PC-3 (cell line): ENCODE measurements at regions not wholly inside any gene's neighbourhood (a gene's known extent, or its start where the extent isn't known, plus 50 kb on each side); places are given as distances from the start of the nearest gene placed in this dataset.

Experiments
- ATAC-seq: fragments of 200-7000 bp; cut with Tn5 transposase; 2 replicates; pipeline ENCODE4 v1.9.1; 2020; ENCODE audit warnings: mild to moderate bottlenecking, moderate library complexity
- BruUV-seq: library from RNA; stranded (reverse); fragments of 400-500 nt; replicated peaks from 2 replicates; lab custom pipeline; 2021; lab: Mats Ljungman, UMichigan
- CTCF ChIA-PET: fragments of 300-600 bp; sonication (Branson Sonifier 250); formaldehyde crosslinking; loops from one replicate; lab custom pipeline; 2022; ENCODE audit warnings: antibody characterized with exemption; lab: Charles Lee
- POLR2A ChIA-PET: fragments of 300-600 bp; sonication (Branson Sonifier 250); formaldehyde crosslinking; loops from one replicate; lab custom pipeline; 2022; ENCODE audit warnings: antibody characterized with exemption; ENCODE audit not compliant: unreplicated experiment; lab: Charles Lee
- DNase-seq: peaks from one replicate; pipeline ENCODE4 v3.0.0-alpha.2; 2015
- H2AFZ ChIP-seq: fragments of 300-600 bp; sonication (generic); 2 replicates; pipeline ENCODE4 v1.6.0; 2016; ENCODE audit warnings: antibody characterized with exemption, low read length
- H3F3A ChIP-seq: fragments of 300-600 bp; sonication (generic); one replicate; pipeline ENCODE4 v1.6.0; 2017; ENCODE audit warnings: antibody characterized with exemption, low read length, control low read depth, mild to moderate bottlenecking; ENCODE audit not compliant: unreplicated experiment
- H3K27ac ChIP-seq: fragments of 300-600 bp; sonication (generic); 2 replicates; pipeline ENCODE4 v1.5.1; 2016; ENCODE audit warnings: mild to moderate bottlenecking, low read length
- H3K27me3 ChIP-seq: fragments of 300-600 bp; sonication (generic); 2 replicates; pipeline ENCODE4 v1.6.1; 2016; ENCODE audit warnings: low read length, mixed read lengths
- H3K36me3 ChIP-seq: fragments of 300-600 bp; sonication (generic); 2 replicates; pipeline ENCODE4 v1.6.1; 2016; ENCODE audit warnings: low read depth, mixed run types, low read length, mixed read lengths
- H3K4me1 ChIP-seq: fragments of 300-600 bp; sonication (generic); 2 replicates; pipeline ENCODE4 v1.5.1; 2016; ENCODE audit warnings: low read length; ENCODE audit not compliant: insufficient read depth
- H3K4me2 ChIP-seq: fragments of 300-600 bp; sonication (generic); 2 replicates; pipeline ENCODE4 v1.6.0; 2016; ENCODE audit warnings: low read length
- H3K4me3 ChIP-seq: fragments of 300-600 bp; sonication (generic); 2 replicates; pipeline ENCODE4 v1.5.1; 2016; ENCODE audit warnings: mild to moderate bottlenecking, low read length, mixed read lengths
- H3K79me2 ChIP-seq: fragments of 300-600 bp; sonication (generic); 2 replicates; pipeline ENCODE4 v1.6.1; 2017; ENCODE audit warnings: low read length, mixed read lengths
- H3K9ac ChIP-seq: fragments of 300-600 bp; sonication (generic); 2 replicates; pipeline ENCODE4 v1.6.0; 2016; ENCODE audit warnings: mild to moderate bottlenecking, low read length
- H3K9me2 ChIP-seq: fragments of 300-600 bp; sonication (generic); replicated peaks from 2 replicates; pipeline ENCODE4 v1.6.1; 2016; ENCODE audit warnings: mixed run types, low read length, mixed read lengths
- H3K9me3 ChIP-seq: fragments of 300-600 bp; sonication (generic); 2 replicates; pipeline ENCODE4 v1.6.1; 2016; ENCODE audit warnings: low read length, mixed read lengths
- H4K20me1 ChIP-seq: fragments of 300-600 bp; sonication (generic); 2 replicates; pipeline ENCODE4 v1.6.1; 2016; ENCODE audit warnings: low read length, mixed read lengths
- CTCF ChIP-seq: fragments of 300-600 bp; sonication (generic); conservative IDR thresholded peaks from 2 replicates; pipeline ENCODE4 v1.5.1; 2017; ENCODE audit warnings: antibody characterized with exemption, low read depth, mild to moderate bottlenecking, low read length
- EZH2 ChIP-seq: fragments of 300-600 bp; sonication (generic); IDR thresholded peaks from one replicate; pipeline ENCODE4 v1.6.1; 2017; ENCODE audit warnings: antibody characterized with exemption, mild to moderate bottlenecking, low read length; ENCODE audit not compliant: unreplicated experiment
- EZH2phosphoT487 ChIP-seq: fragments of 300-600 bp; sonication (generic); IDR thresholded peaks from 2 replicates; pipeline ENCODE4 v1.6.1; 2018; ENCODE audit warnings: mild to moderate bottlenecking, antibody characterized with exemption, low read length, borderline replicate concordance
- intact Hi-C: fragments of 100-400 bp; cut with micrococcal nuclease; formaldehyde crosslinking; loops from 2 replicates; pipeline ENCODE4 v1.9.0; 2023

- peak; percentile 68 for ATAC-seq
- peak overlapping the region; percentile 40 for H3K27ac ChIP-seq
- no peaks in the 10 kb centered on the region for H4K20me1 ChIP-seq
- no peaks in the 10 kb centered on the region for H3K9me2 ChIP-seq
- intact Hi-C loops = no loop called here
- BruUV-seq = no TSS peak
- TF ChIP-seq EZH2 (no peak), CTCF (no peak), EZH2phosphoT487 (no peak)
- H3K4me2 ChIP-seq = no peak overlapping the region
- POLR2A ChIA-PET = no interaction called here
- no peaks in the 10 kb centered on the region for H3K9me3 ChIP-seq
- peaks cover 4% of the 10 kb centered on the region for H3F3A ChIP-seq
- no peak overlapping the region for H2AFZ ChIP-seq
- no peaks in the 10 kb centered on the region for H3K36me3 ChIP-seq
- no peak overlapping the region for H3K4me3 ChIP-seq
- H3K27me3 ChIP-seq = no peaks in the 10 kb centered on the region
- DNase-seq = peak; percentile 64
- CTCF ChIA-PET = no interaction called here
- peaks cover 28% of the 10 kb centered on the region for H3K4me1 ChIP-seq
- no peaks in the 10 kb centered on the region for H3K79me2 ChIP-seq
- H3K9ac ChIP-seq = no peak overlapping the region
Measured at GRCh38 chr2:41042343-41042742, 590.5 kb upstream of the SLC8A1 start.

- no peaks in the 10 kb centered on the region for H3K79me2 ChIP-seq
- H3K9ac ChIP-seq = no peak overlapping the region
- no peak for TF ChIP-seq EZH2phosphoT487
- no peak overlapping the region for H3K27ac ChIP-seq
- no peak overlapping the region for H3K4me3 ChIP-seq
- H3K9me2 ChIP-seq = no peaks in the 10 kb centered on the region
- no TSS peak for BruUV-seq
- DNase-seq (no peak), ATAC-seq (no peak)
- H2AFZ ChIP-seq = no peak overlapping the region
- no peaks in the 10 kb centered on the region for H3K27me3 ChIP-seq
- peaks cover 5% of the 10 kb centered on the region for H3K4me1 ChIP-seq
- no peaks in the 10 kb centered on the region for H3K36me3 ChIP-seq
- ChIA-PET POLR2A (no interaction called here), CTCF (no interaction called here)
- H3K9me3 ChIP-seq = no peaks in the 10 kb centered on the region
- intact Hi-C loops = loop anchor here (10.0 kb wide), 1 partner anchor 333 kb away; no protein-coding TSS in a partner anchor
- no peak overlapping the region for H3K4me2 ChIP-seq
- H3F3A ChIP-seq = no peaks in the 10 kb centered on the region
- no peaks in the 10 kb centered on the region for H4K20me1 ChIP-seq
Measured at GRCh38 chr2:41061356-41061755, 609.5 kb upstream of the SLC8A1 start.

GRCh38 chr2:41062336-41062735, 610.4 kb upstream of the SLC8A1 start:
- Histone ChIP-seq H3F3A (no peaks in the 10 kb centered on the region), H3K27me3 (no peaks in the 10 kb centered on the region), H4K20me1 (no peaks in the 10 kb centered on the region), H3K9me2 (no peaks in the 10 kb centered on the region), H3K36me3 (no peaks in the 10 kb centered on the region), H2AFZ (no peak overlapping the region), H3K27ac (no peak overlapping the region), H3K79me2 (no peaks in the 10 kb centered on the region), H3K9ac (no peak overlapping the region), H3K4me3 (no peak overlapping the region), H3K9me3 (no peaks in the 10 kb centered on the region), H3K4me2 (no peak overlapping the region), H3K4me1 (peaks cover 10% of the 10 kb centered on the region)
- CTCF ChIA-PET = no interaction called here
- DNase-seq (no peak), ATAC-seq (no peak)
- BruUV-seq = no TSS peak
- intact Hi-C loops = loop anchor here (10.0 kb wide), 1 partner anchor 332 kb away; no protein-coding TSS in a partner anchor
- POLR2A ChIA-PET = no interaction called here
- TF ChIP-seq CTCF = no peak
